ENCODE measurements at regions not wholly inside any gene's neighbourhood (a gene's known extent, or its start where the extent isn't known, plus 50 kb on each side); places are given as distances from the start of the nearest gene placed in this dataset.

- Mint-ChIP-seq H3K27me3 (ENCODE audit: low read depth) (no peaks in the 10 kb centered on the region), H3K9me3 (peaks cover 16% of the 10 kb centered on the region), H3K4me3 (no peak overlapping the region), H3K27ac (no peak overlapping the region), H3K4me1 (peaks cover 7% of the 10 kb centered on the region), H3K36me3 (no peaks in the 10 kb centered on the region)
- no peak for TF ChIP-seq CTCF (IDR thresholded peaks at IDR 0.05; ENCODE audit: unreplicated experiment)
- DNase-seq (ENCODE audit: low spot score in 2 of 2, unreplicated experiment in 2 of 2): no peak
Observed at GRCh38 chr4:127036296-127036695, 596.5 kb upstream of the INTU start.

DNA sequence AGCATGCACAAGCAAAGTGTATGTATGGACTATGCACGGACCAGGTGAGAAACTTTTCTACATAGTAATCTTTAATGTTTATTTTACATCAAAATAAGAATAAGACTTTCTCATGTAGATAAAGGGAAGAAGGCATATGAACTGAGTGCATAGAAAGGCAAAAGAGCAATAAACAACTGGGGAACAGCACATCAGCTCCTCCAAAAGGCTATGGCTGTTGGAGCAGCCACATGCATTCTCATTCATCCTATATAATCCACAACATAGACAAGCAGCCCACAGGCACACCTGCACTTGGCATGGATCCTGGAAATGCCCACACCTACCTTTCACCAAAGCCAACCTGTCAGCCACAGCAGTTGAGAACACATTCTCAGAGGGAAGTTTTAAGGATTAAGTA, 586.9 kb upstream of the INTU start:
- H3K36me3 Mint-ChIP-seq: no peaks in the 10 kb centered on the region
- TF ChIP-seq CTCF (IDR thresholded peaks at IDR 0.05; ENCODE audit: unreplicated experiment): no peak
- H3K27me3 Mint-ChIP-seq (ENCODE audit: low read depth): no peaks in the 10 kb centered on the region
- H3K27ac Mint-ChIP-seq: no peak overlapping the region
- H3K9me3 Mint-ChIP-seq: peaks cover 12% of the 10 kb centered on the region
- peaks cover 8% of the 10 kb centered on the region for H3K4me1 Mint-ChIP-seq
- DNase-seq (ENCODE audit: low spot score in 2 of 2, unreplicated experiment in 2 of 2): no peak
- H3K4me3 Mint-ChIP-seq: no peak overlapping the region

DNA sequence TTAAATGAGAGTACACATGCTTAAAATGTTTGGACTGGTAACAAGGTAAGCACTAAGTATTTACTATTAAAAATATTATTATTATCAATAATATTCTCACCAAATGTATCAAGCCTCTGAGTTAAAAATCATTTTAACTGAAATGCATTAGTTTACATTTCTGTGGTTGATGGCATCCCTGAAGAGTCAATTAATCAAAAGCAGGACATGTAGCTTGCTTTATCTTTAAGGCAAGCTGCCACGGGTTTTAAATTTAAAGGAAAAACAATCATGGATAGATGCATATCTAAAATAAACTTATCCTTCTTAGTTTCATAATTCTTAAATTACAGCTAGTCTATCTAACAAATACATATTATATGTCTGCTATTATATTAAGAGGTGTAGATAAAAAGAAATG, 584.8 kb upstream of the INTU start:
- no peak overlapping the region for H3K4me3 Mint-ChIP-seq
- DNase-seq (ENCODE audit: low spot score in 2 of 2, unreplicated experiment in 2 of 2): no peak
- no peak overlapping the region for H3K27ac Mint-ChIP-seq
- no peaks in the 10 kb centered on the region for H3K27me3 Mint-ChIP-seq (ENCODE audit: low read depth)
- peaks cover 8% of the 10 kb centered on the region for H3K4me1 Mint-ChIP-seq
- H3K36me3 Mint-ChIP-seq: no peaks in the 10 kb centered on the region
- no peak for TF ChIP-seq CTCF (IDR thresholded peaks at IDR 0.05; ENCODE audit: unreplicated experiment)
- H3K9me3 Mint-ChIP-seq: no peaks in the 10 kb centered on the region

DNA sequence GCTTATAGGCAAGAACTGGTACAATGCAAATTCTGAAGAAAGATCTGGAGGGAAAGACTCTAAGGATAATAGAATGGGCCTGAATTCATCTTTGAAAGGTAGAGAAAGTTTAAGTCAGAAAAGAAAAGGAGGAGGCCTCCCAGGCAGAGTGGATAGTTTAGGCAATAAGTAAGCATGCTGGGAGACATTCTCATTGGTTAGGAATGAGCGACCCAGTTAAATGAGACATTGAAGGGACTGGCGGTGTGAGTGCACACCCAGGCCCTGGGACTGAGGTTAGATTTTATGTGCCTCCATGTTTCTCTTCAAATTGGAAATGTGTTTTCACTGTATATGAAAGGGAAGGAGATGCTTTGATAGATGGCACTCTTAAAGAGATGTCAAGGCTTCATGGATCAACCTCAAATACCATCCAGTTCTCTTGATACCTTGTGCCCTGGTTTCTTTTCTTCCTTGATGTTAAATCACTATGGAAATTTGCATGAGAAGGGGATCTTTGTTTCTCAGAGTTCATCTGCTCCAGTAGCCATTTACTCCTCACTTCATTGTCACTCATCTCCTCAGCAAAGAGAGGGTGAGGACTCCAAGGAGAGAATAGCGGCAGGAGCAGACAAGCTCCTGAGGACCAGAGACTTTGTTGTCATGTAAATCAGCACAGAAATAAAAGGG, 584.2 kb upstream of the INTU start:
- H3K36me3 Mint-ChIP-seq: no peaks in the 10 kb centered on the region
- H3K27me3 Mint-ChIP-seq (ENCODE audit: low read depth): no peaks in the 10 kb centered on the region
- no peak for DNase-seq (ENCODE audit: low spot score in 2 of 2, unreplicated experiment in 2 of 2)
- no peak overlapping the region for H3K4me3 Mint-ChIP-seq
- H3K27ac Mint-ChIP-seq: no peak overlapping the region
- TF ChIP-seq CTCF (IDR thresholded peaks at IDR 0.05; ENCODE audit: unreplicated experiment): no peak
- peaks cover 8% of the 10 kb centered on the region for H3K4me1 Mint-ChIP-seq
- H3K9me3 Mint-ChIP-seq: no peaks in the 10 kb centered on the region

- no peak overlapping the region for H3K27ac Mint-ChIP-seq
- no peaks in the 10 kb centered on the region for H3K27me3 Mint-ChIP-seq (ENCODE audit: low read depth)
- peaks cover 8% of the 10 kb centered on the region for H3K4me1 Mint-ChIP-seq
- no peak overlapping the region for H3K4me3 Mint-ChIP-seq
- no peaks in the 10 kb centered on the region for H3K36me3 Mint-ChIP-seq
- no peak for TF ChIP-seq CTCF (IDR thresholded peaks at IDR 0.05; ENCODE audit: unreplicated experiment)
- no peaks in the 10 kb centered on the region for H3K9me3 Mint-ChIP-seq
- no peak for DNase-seq (ENCODE audit: low spot score in 2 of 2, unreplicated experiment in 2 of 2)
Observed at GRCh38 chr4:127049526-127049925, 583.2 kb upstream of the INTU start.

GRCh38 chr4:127052742-127053141, 580.0 kb upstream of the INTU start:
- DNase-seq (ENCODE audit: low spot score in 2 of 2, unreplicated experiment in 2 of 2): no peak
- TF ChIP-seq CTCF (IDR thresholded peaks at IDR 0.05; ENCODE audit: unreplicated experiment): no peak
- Mint-ChIP-seq H3K4me1 (peaks cover 4% of the 10 kb centered on the region), H3K27ac (no peak overlapping the region), H3K36me3 (peaks cover 2% of the 10 kb centered on the region), H3K4me3 (no peak overlapping the region), H3K27me3 (ENCODE audit: low read depth) (no peaks in the 10 kb centered on the region), H3K9me3 (peaks cover 11% of the 10 kb centered on the region)
